Skin epidermis (tissue), 12 donors: ENCODE measurements at regions not wholly inside any gene's neighbourhood (a gene's known extent, or its start where the extent isn't known, plus 50 kb on each side); places are given as distances from the start of the nearest gene placed in this dataset.
"Not testable (repeated sequence)": the region's sequence is repeated elsewhere in the genome, so short reads cannot be mapped to it uniquely, and the experiment has no call there.

ENCODE experiments used
- H3K27ac ChIP-seq, 21 experiments: fragments of 200-600 bp; sonication (generic) in 11 of 21; one replicate each; pipeline ENCODE4 v1.5.0; 2020; ENCODE audit warnings: mild to moderate bottlenecking in 3 of 21, inconsistent platforms in 2 of 21, moderate library complexity in 2 of 21
- H3K4me3 ChIP-seq, 7 experiments: fragments of 200-600 bp; sonication (generic) in 2 of 7; one replicate each; pipeline ENCODE4 v1.5.0; 2020; ENCODE audit warnings: inconsistent platforms in 2 of 7, mild to moderate bottlenecking in 2 of 7, moderate library complexity in 1 of 7

GRCh38 chr5:174903172-174903732 lies 178.9 kb downstream of the MSX2 start:
- Histone ChIP-seq H3K27ac (no peak overlapping the region), H3K4me3 (no peak overlapping the region)

GRCh38 chr5:174901336-174901735 lies 177.0 kb downstream of the MSX2 start:
- no peak overlapping the region for H3K27ac ChIP-seq
- no peak overlapping the region for H3K4me3 ChIP-seq

- peak overlapping the region in 3 of 21 experiments; percentile 12 to 64 (median 34) for H3K27ac ChIP-seq
- H3K4me3 ChIP-seq: no peak overlapping the region
These were observed 176.0 kb downstream of the MSX2 start for GRCh38 chr5:174900240-174900865.

GRCh38 chr5:174897281-174897950 lies 173.0 kb downstream of the MSX2 start:
- Histone ChIP-seq H3K4me3 (no peak overlapping the region), H3K27ac (no peak overlapping the region)

GRCh38 chr5:174895360-174895759 lies 171.0 kb downstream of the MSX2 start:
- Histone ChIP-seq H3K27ac (no peak overlapping the region), H3K4me3 (no peak overlapping the region)

GRCh38 chr5:174892742-174893141 lies 168.4 kb downstream of the MSX2 start:
- Histone ChIP-seq H3K27ac (no peak overlapping the region), H3K4me3 (no peak overlapping the region)

GRCh38 chr5:174880412-174881200 lies 156.2 kb downstream of the MSX2 start:
- not testable (repeated sequence) for H3K27ac ChIP-seq, H3K4me3 ChIP-seq

- no peak overlapping the region for H3K27ac ChIP-seq
These were observed 153.6 kb downstream of the MSX2 start for GRCh38 chr5:174877987-174878386.

GRCh38 chr5:174872271-174872670 lies 147.9 kb downstream of the MSX2 start:
- H3K27ac ChIP-seq: no peak overlapping the region
- no peak overlapping the region for H3K4me3 ChIP-seq

More at GRCh38 chr5:174877987-174878386, 153.6 kb downstream of the MSX2 start:
- H3K4me3 ChIP-seq: no peak overlapping the region

- no peak overlapping the region for H3K4me3 ChIP-seq
- no peak overlapping the region for H3K27ac ChIP-seq
These were observed 127.8 kb downstream of the MSX2 start for GRCh38 chr5:174852143-174852542.

GRCh38 chr5:174850565-174851169 lies 126.3 kb downstream of the MSX2 start:
- H3K4me3 ChIP-seq: no peak overlapping the region
- no peak overlapping the region for H3K27ac ChIP-seq

- no peak overlapping the region for H3K27ac ChIP-seq
- no peak overlapping the region for H3K4me3 ChIP-seq
These were observed 125.0 kb downstream of the MSX2 start for GRCh38 chr5:174849426-174849825.

GRCh38 chr5:174844971-174845370 lies 120.6 kb downstream of the MSX2 start:
- Histone ChIP-seq H3K4me3 (no peak overlapping the region), H3K27ac (no peak overlapping the region)

- Histone ChIP-seq H3K4me3 (no peak overlapping the region), H3K27ac (no peak overlapping the region)
These were observed 119.2 kb downstream of the MSX2 start for GRCh38 chr5:174843263-174844250.

- H3K4me3 ChIP-seq: no peak overlapping the region
- no peak overlapping the region for H3K27ac ChIP-seq
These were observed 116.1 kb downstream of the MSX2 start for GRCh38 chr5:174840435-174840834.

- no peak overlapping the region for H3K27ac ChIP-seq
- no peak overlapping the region for H3K4me3 ChIP-seq
These were observed 114.8 kb downstream of the MSX2 start for GRCh38 chr5:174839196-174839595.

GRCh38 chr5:174837919-174838902 lies 113.8 kb downstream of the MSX2 start:
- peak overlapping the region in 1 of 21 experiments; percentile 27 for H3K27ac ChIP-seq
- H3K4me3 ChIP-seq: no peak overlapping the region

- Histone ChIP-seq H3K4me3 (no peak overlapping the region), H3K27ac (no peak overlapping the region)
These were observed 109.7 kb downstream of the MSX2 start for GRCh38 chr5:174834081-174834480.
